Kidney (tissue), 13 donors: ENCODE measurements at regions not wholly inside any gene's neighbourhood (a gene's known extent, or its start where the extent isn't known, plus 50 kb on each side); places are given as distances from the start of the nearest gene placed in this dataset.

Experiments used
- DNase-seq, 5 donors: peaks; one replicate each; pipeline ENCODE4 v3.0.0-alpha.2; 2013 to 2020
- FAIRE-seq: peaks from 2 replicates; lab custom pipeline; 2012; peaks lifted over from hg19 to GRCh38; lab: Jason Lieb, UNC
- H3K27ac ChIP-seq, 2 donors: one replicate each; pipeline ENCODE4 v1.7.0; 2013; ENCODE audit warnings: low read depth in 2 of 2, low read length in 2 of 2, inconsistent platforms in 1 of 2
- H3K27me3 ChIP-seq: one replicate; pipeline ENCODE4 v1.7.1; 2013; ENCODE audit warnings: low read length, inconsistent platforms; ENCODE audit not compliant: control insufficient read depth, insufficient read depth
- H3K36me3 ChIP-seq, 3 donors: one replicate each; pipeline versions ENCODE4 v1.7.0 to v1.7.1; 2013; ENCODE audit warnings: low read length in 3 of 3, control low read depth in 1 of 3, inconsistent platforms in 1 of 3; ENCODE audit not compliant: insufficient read depth in 3 of 3, control insufficient read depth in 2 of 3
- H3K4me1 ChIP-seq, 3 donors: one replicate each; pipeline versions ENCODE4 v1.7.0 to v1.7.1; 2013; ENCODE audit warnings: low read length in 3 of 3, inconsistent platforms in 1 of 3, low read depth in 1 of 3; ENCODE audit not compliant: control insufficient read depth in 2 of 3, insufficient read depth in 2 of 3
- H3K4me3 ChIP-seq, 3 donors: one replicate each; pipeline versions ENCODE4 v1.7.0 to v1.8.1; 2013; ENCODE audit warnings: low read length in 3 of 3, control low read depth in 1 of 3, inconsistent platforms in 1 of 3
- H3K9ac ChIP-seq, 3 donors: one replicate each; pipeline versions ENCODE4 v1.7.0 to v1.7.1; 2013; ENCODE audit warnings: low read length in 3 of 3, control low read depth in 1 of 3, inconsistent platforms in 1 of 3
- H3K9me3 ChIP-seq, 3 donors: one replicate each; pipeline versions ENCODE4 v1.7.0 to v1.7.1; 2013; ENCODE audit warnings: low read length in 3 of 3, control low read depth in 1 of 3, inconsistent platforms in 1 of 3; ENCODE audit not compliant: control insufficient read depth in 2 of 3, insufficient read depth in 1 of 3
- CTCF ChIP-seq: IDR thresholded peaks from 3 replicates; pipeline ENCODE4 v1.5.1; 2012; ENCODE audit warnings: mild to moderate bottlenecking, moderate library complexity, borderline replicate concordance; ENCODE audit not compliant: insufficient read depth; ENCODE audit errors: extremely low read depth
- intact Hi-C: fragments of 100-400 bp; cut with DNase I; formaldehyde crosslinking; loops from one replicate; pipeline ENCODE4 v1.11.1; 2022
- donor health status: control.
- donor health status: control.
- donor health status: control.
- donor health status: control.
- donor health status: control.
- donor health status: DM: yes; HTN: yes; CAD: no.
- donor health status: Normal renal cell carcinoma (clear cell type).

- H3K27me3 ChIP-seq = no peaks in the 10 kb centered on the region
- TF ChIP-seq CTCF = no peak
- H3K4me1 ChIP-seq = no peaks in the 10 kb centered on the region
- FAIRE-seq = no peak
- H3K4me3 ChIP-seq = no peak overlapping the region
- DNase-seq = no peak
- H3K36me3 ChIP-seq = peaks cover 0 to 7% (median 0%) of the 10 kb centered on the region in 3 donors
- no peak overlapping the region for H3K27ac ChIP-seq
- no peaks in the 10 kb centered on the region for H3K9me3 ChIP-seq
- no peak overlapping the region for H3K9ac ChIP-seq
- intact Hi-C loops = no loop called here
These were observed 443.7 kb downstream of the UTRN start for GRCh38 chr6:144728804-144729203.

- intact Hi-C loops = no loop called here
- Histone ChIP-seq H3K4me1 (no peaks in the 10 kb centered on the region), H3K27me3 (no peaks in the 10 kb centered on the region), H3K36me3 (peaks cover 0 to 7% (median under 1%) of the 10 kb centered on the region in 3 donors), H3K9me3 (no peaks in the 10 kb centered on the region), H3K27ac (no peak overlapping the region), H3K9ac (no peak overlapping the region), H3K4me3 (no peak overlapping the region)
- FAIRE-seq (no peak), DNase-seq (no peak)
- TF ChIP-seq CTCF = no peak
These were observed 444.4 kb downstream of the UTRN start for GRCh38 chr6:144729502-144729901.

- H3K4me1 ChIP-seq = no peaks in the 10 kb centered on the region
- no peak overlapping the region for H3K9ac ChIP-seq
- H3K4me3 ChIP-seq = no peak overlapping the region
- H3K27ac ChIP-seq = no peak overlapping the region
- H3K36me3 ChIP-seq = peaks cover 0 to 7% (median 2%) of the 10 kb centered on the region in 3 donors
- FAIRE-seq (no peak), DNase-seq (peak in 1 of 5 donors; percentile 29)
- H3K27me3 ChIP-seq = no peaks in the 10 kb centered on the region
- intact Hi-C loops = no loop called here
- H3K9me3 ChIP-seq = no peaks in the 10 kb centered on the region
- TF ChIP-seq CTCF = no peak
These were observed 445.0 kb downstream of the UTRN start for GRCh38 chr6:144730088-144730645.

GRCh38 chr6:144731229-144731628 is 446.1 kb downstream of the UTRN start:
- Histone ChIP-seq H3K4me3 (no peak overlapping the region), H3K36me3 (peaks cover 0 to 7% (median 2%) of the 10 kb centered on the region in 3 donors), H3K9ac (no peak overlapping the region), H3K9me3 (no peaks in the 10 kb centered on the region), H3K27ac (no peak overlapping the region), H3K4me1 (no peaks in the 10 kb centered on the region), H3K27me3 (no peaks in the 10 kb centered on the region)
- no peak for FAIRE-seq
- TF ChIP-seq CTCF = no peak
- intact Hi-C loops = no loop called here
- DNase-seq = no peak
